Left cardiac atrium (tissue), 4 donors: ENCODE measurements at regions not wholly inside any gene's neighbourhood (a gene's known extent, or its start where the extent isn't known, plus 50 kb on each side); places are given as distances from the start of the nearest gene placed in this dataset.
"Not testable (repeated sequence)": the region's sequence is repeated elsewhere in the genome, so short reads cannot be mapped to it uniquely, and the experiment has no call there.

Experiments
- ATAC-seq, 2 donors: fragments of 200-7000 bp; cut with Tn5 transposase; one replicate each; pipeline ENCODE4 v1.9.1; 2020; ENCODE audit warnings: mild to moderate bottlenecking in 2 of 2, moderate library complexity in 2 of 2
- DNase-seq: peaks from one replicate; pipeline ENCODE4 v3.0.0-alpha.2; 2020
- intact Hi-C, 2 donors: fragments of 100-400 bp; cut with DNase I; formaldehyde crosslinking; loops; one replicate each; pipeline versions ENCODE4 v1.14.1 to v1.15.1; 2022 to 2023
- donor health status: DM: no; HTN: yes; CAD: no.
- donor health status: DM: no; HTN: yes; CAD: no; lungs with severe emphysema.
- donor health status: DM: yes; HTN: yes; CAD: no.
- donor health status: Dilated cardiomyopathy.

GRCh38 chr7:47192978-47193377 is 388.9 kb downstream of the TNS3 start:
- intact Hi-C loops, result no loop called here
- no peak for DNase-seq
- no peak for ATAC-seq

DNA sequence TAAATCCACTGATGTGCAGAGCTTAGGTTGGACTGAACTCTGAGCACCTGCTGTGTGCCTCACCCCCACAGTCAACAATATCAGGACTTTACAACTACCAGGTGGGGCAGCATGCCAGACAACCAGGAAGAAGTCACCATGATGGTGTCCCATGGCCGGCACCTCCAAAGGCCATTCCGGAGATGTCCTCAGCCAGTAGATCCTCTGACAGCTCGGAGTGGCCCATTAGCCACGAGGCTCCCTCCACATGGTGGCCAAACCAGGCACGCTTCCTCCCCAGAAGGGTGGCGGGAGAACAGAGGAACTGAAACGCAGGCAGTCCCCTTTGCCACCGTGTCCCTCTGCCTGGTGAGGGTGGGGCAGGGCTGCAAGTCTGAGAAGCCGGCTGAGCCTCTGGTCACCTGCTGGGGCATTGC is 390.0 kb downstream of the TNS3 start:
- no peak for DNase-seq
- ATAC-seq, result no peak
- intact Hi-C loops, result no loop called here

DNA sequence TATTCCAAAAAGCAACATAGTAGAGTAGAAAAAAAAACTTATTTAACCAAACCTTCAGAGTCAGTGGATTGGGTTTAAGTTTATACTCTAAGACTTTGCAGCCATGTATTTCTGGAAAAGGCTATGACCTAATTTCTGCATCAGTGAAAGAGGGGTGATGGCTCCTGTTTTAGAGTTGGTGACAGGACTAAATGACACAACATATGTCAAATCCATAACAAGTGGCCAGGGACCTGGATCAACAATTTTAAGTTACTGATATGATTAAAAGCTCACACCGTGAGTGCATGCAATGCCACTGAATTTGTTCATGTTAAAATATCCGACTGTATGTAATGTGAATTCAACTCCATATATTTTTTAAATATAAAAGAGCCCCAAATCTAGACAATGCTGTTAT is 390.6 kb downstream of the TNS3 start:
- no peak for DNase-seq
- intact Hi-C loops, result no loop called here
- peak in 1 of 2 donors; percentile 29 for ATAC-seq

DNA sequence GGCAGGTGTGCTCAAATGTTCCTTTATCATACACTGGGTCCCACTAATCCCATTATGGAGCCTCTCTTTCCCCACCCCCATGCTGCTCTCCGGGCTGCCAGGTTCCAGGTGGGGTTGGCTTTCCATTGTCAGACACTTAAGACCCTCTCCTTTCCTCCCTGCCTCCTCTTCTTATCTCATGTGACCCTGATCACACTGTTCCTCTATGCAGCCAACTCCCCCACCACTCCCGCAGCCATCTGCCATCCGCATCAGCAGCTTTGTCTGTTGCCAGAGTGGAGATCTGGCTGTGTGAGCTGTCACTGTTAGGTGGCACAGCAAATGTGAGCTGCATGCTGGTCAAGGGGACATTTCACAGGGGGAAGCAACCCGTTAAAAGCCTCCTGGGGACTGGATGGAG is 391.4 kb downstream of the TNS3 start:
- DNase-seq (no peak), ATAC-seq (peak in 1 of 2 donors; percentile 21)
- intact Hi-C loops, result no loop called here

DNA sequence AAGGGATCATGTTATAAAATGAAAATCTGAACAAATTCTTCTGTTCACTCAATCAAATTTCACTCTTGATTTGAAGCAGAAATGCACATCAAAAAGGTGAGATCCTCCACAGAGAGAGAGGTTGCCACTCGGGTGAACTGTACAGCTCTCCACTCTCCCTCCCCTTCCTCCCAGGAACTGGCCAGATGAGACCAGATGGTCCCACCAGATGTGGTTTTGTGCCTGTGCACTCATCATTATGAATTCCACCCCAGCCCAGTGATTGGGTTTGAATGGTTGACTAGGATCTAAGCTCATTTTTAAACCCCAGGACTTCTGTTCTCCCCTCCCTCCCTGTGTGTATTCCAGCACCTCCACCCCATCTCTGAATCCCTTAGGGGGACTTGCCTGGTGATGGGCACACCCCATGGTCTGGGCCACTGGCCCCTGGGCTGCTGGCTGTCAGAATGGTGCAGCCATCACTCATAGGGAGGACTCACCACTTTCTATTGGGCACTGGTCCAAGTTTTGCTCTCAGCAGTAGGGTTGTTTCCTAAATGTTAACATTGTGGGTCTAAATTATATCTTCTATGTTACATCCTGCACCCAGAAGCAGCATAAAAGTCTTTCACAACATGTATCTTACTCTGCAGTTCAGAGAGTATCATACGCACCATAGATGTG is 393.1 kb downstream of the TNS3 start:
- DNase-seq, result no peak
- intact Hi-C loops, result no loop called here
- no peak for ATAC-seq

DNA sequence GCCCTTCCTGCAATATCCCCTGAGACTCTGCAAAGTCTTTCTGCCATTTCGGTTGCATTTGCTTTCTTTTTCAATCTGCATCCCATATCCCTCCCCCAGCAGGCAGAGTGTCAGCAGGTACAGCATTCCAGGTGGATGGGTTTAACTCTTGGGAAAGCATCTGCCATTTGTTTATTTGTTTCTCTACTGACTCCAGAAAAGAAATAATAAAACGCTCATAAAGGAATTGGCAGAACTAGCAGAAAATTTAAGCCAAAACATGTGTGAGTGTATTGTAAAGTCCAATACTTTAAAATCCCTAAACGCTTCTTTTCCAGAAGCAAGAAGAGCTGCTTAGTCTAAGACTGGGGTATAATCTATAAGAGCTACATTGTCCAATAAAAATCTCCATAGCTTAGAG is 393.8 kb downstream of the TNS3 start:
- intact Hi-C loops, result no loop called here
- ATAC-seq (no peak), DNase-seq (no peak)

- ATAC-seq, result no peak
- DNase-seq, result no peak
- intact Hi-C loops, result no loop called here
These were observed 395.6 kb downstream of the TNS3 start for GRCh38 chr7:47186316-47186715.

GRCh38 chr7:47185839-47186238 is 396.1 kb downstream of the TNS3 start:
- intact Hi-C loops, result no loop called here
- no peak for ATAC-seq
- no peak for DNase-seq

GRCh38 chr7:47185170-47185569 is 396.7 kb downstream of the TNS3 start:
- DNase-seq (no peak), ATAC-seq (peak; percentile 27 to 50)
- intact Hi-C loops, result no loop called here

- no peak for DNase-seq
- intact Hi-C loops, result loop anchor here (5.0 kb wide), 2 partner anchors 63 to 1267 kb away; no protein-coding TSS in a partner anchor
These were observed 397.9 kb downstream of the TNS3 start for GRCh38 chr7:47183862-47184590.

GRCh38 chr7:47181746-47182361 is 400.1 kb downstream of the TNS3 start:
- no peak for DNase-seq
- peak; percentile 60 to 79 for ATAC-seq

More at GRCh38 chr7:47183862-47184590, 397.9 kb downstream of the TNS3 start:
- peak; percentile 16 to 23 for ATAC-seq

GRCh38 chr7:47180516-47180826 is 401.4 kb downstream of the TNS3 start:
- intact Hi-C loops, result loop anchor here (1.0 to 5.0 kb wide), 3 partner anchors 67 to 1263 kb away; no protein-coding TSS in a partner anchor
- no peak for ATAC-seq
- no peak for DNase-seq

More at GRCh38 chr7:47181746-47182361, 400.1 kb downstream of the TNS3 start:
- intact Hi-C loops, result loop anchor here (5.0 kb wide), 2 partner anchors 65 to 1265 kb away; no protein-coding TSS in a partner anchor

GRCh38 chr7:47179812-47180515 is 401.9 kb downstream of the TNS3 start:
- ATAC-seq, result peak; percentile 69 to 72
- intact Hi-C loops, result loop anchor here (1.0 to 10.0 kb wide), 4 partner anchors 67 to 1263 kb away; no protein-coding TSS in a partner anchor
- DNase-seq, result peak; percentile 30

GRCh38 chr7:47172602-47173539 is 409.0 kb downstream of the TNS3 start:
- intact Hi-C loops, result loop anchor here in 1 of 2 donors (10.0 kb wide), 1 partner anchor 818 kb away; no protein-coding TSS in a partner anchor
- not testable (repeated sequence) for ATAC-seq

DNA sequence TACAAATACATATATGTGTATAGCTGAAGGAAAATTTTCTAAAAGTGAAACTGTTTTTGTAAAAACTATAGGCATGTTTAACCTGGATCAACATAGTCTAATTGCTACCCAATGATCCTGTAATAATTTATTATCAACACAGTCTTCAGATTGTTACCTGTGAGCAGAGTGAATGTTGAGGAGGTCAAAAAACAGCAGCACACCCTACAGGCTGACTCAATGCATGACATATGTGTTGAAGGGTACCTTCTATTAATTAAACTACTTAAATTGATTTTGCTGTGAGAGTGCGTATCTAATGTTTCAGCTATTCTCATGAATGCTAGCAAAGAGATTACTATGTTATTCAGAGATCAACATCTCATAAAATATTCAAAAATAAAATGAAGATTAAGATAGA is 411.4 kb downstream of the TNS3 start:
- no peak for DNase-seq
- no peak for ATAC-seq
- intact Hi-C loops, result loop anchor here in 1 of 2 donors (10.0 kb wide), 1 partner anchor 816 kb away; no protein-coding TSS in a partner anchor

More at GRCh38 chr7:47172602-47173539, 409.0 kb downstream of the TNS3 start:
- not testable (repeated sequence) for DNase-seq

DNA sequence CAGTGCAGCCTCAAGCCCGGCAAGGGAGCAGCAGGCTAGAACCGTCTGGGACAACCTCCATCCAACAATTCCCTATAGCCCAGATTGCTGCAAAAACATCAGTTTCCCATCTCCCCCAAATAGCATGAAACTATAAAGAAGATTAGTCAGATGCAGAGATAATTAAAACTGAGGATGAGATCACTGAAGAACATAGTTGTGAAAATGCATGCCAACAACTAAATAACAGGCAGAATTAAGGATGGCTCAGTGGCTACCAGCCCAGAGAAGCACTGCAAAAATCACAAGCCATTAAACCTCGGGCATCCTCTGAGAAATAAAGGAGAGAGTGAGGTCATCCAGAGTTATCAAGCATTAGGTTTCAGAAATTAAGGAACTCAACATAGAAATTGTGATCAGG is 427.1 kb downstream of the TNS3 start:
- no peak for DNase-seq
- ATAC-seq, result no peak
- intact Hi-C loops, result no loop called here

DNA sequence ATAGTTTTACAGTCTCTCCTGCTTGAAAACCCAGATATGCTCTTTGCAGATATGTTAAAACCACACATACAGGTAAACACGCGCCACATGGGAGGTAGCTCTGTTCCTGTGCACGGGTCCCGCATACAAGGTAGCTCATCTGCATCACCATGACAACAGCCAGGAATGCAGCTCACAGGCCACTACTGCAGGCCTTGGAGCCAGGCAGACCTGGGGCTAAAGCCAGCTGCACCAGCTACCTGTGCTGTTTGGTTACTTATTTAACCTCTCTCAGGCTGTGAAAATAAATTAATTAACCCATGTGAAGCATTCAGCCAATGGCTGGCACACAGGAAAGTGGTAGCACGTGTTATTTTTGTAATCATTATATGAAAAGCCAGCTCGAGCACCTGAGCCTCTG is 428.3 kb downstream of the TNS3 start:
- DNase-seq, result no peak
- intact Hi-C loops, result no loop called here
- no peak for ATAC-seq

DNA sequence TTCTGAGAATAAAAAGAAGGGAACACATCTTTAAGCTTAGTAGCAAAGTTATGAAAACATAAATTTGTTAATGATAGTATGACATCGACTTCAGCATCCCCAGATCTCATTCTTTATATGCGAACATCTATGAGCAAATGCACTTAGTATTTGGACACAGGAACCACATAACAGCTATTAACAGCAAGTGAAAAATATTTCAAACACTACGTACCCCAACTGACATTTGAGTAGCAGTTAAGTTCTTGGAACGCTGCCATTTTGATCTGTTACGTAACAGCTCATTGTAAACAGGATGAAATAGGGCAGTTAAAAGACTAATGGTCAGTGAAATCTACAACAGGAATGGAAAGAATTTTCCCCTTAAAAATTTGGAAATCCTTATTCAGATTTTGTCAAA is 428.9 kb downstream of the TNS3 start:
- DNase-seq, result no peak

More for the DNA sequence above, 428.9 kb downstream of the TNS3 start:
- ATAC-seq, result peak; percentile 55 to 62
- intact Hi-C loops, result no loop called here
